ENCODE measurements at regions not wholly inside any gene's neighbourhood (a gene's known extent, or its start where the extent isn't known, plus 50 kb on each side); places are given as distances from the start of the nearest gene placed in this dataset.

GRCh38 chr3:84904212-84904611 is 54.6 kb upstream of the CADM2 start:
- TF ChIP-seq, protein P1, sequence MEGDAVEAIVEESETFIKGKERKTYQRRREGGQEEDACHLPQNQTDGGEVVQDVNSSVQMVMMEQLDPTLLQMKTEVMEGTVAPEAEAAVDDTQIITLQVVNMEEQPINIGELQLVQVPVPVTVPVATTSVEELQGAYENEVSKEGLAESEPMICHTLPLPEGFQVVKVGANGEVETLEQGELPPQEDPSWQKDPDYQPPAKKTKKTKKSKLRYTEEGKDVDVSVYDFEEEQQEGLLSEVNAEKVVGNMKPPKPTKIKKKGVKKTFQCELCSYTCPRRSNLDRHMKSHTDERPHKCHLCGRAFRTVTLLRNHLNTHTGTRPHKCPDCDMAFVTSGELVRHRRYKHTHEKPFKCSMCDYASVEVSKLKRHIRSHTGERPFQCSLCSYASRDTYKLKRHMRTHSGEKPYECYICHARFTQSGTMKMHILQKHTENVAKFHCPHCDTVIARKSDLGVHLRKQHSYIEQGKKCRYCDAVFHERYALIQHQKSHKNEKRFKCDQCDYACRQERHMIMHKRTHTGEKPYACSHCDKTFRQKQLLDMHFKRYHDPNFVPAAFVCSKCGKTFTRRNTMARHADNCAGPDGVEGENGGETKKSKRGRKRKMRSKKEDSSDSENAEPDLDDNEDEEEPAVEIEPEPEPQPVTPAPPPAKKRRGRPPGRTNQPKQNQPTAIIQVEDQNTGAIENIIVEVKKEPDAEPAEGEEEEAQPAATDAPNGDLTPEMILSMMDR (IDR thresholded peaks at IDR 0.05): no peak
- no peak for TF ChIP-seq POLR2A (IDR thresholded peaks at IDR 0.05)
- TF ChIP-seq POLR2AphosphoS5 (IDR thresholded peaks at IDR 0.05): no peak
- TF ChIP-seq EP300 (IDR thresholded peaks at IDR 0.05): no peak

Measured in stomach (tissue), 4 donors.